Uterus (tissue), 2 donors: ENCODE measurements at regions not wholly inside any gene's neighbourhood (a gene's known extent, or its start where the extent isn't known, plus 50 kb on each side); places are given as distances from the start of the nearest gene placed in this dataset.

Experiments used
- POLR2A ChIP-seq, 2 donors: fragments of 450-650 bp; IDR thresholded peaks; one replicate each; pipeline ENCODE4 v1.6.1; 2016; ENCODE audit warnings: antibody characterized with exemption in 2 of 2, mild to moderate bottlenecking in 1 of 2, moderate library complexity in 1 of 2
- TF ChIP-seq, protein P1 (sequence below), 4 experiments: fragments of 200-600 bp in 2 of 4; fragments of 450-650 bp in 2 of 4; sonication (generic) in 2 of 4; IDR thresholded peaks; one replicate each; pipeline ENCODE4 v1.5.1; 2016 to 2019; ENCODE audit warnings: antibody characterized with exemption in 4 of 4, mild to moderate bottlenecking in 2 of 4, moderate library complexity in 1 of 4

- TF ChIP-seq, protein P1, sequence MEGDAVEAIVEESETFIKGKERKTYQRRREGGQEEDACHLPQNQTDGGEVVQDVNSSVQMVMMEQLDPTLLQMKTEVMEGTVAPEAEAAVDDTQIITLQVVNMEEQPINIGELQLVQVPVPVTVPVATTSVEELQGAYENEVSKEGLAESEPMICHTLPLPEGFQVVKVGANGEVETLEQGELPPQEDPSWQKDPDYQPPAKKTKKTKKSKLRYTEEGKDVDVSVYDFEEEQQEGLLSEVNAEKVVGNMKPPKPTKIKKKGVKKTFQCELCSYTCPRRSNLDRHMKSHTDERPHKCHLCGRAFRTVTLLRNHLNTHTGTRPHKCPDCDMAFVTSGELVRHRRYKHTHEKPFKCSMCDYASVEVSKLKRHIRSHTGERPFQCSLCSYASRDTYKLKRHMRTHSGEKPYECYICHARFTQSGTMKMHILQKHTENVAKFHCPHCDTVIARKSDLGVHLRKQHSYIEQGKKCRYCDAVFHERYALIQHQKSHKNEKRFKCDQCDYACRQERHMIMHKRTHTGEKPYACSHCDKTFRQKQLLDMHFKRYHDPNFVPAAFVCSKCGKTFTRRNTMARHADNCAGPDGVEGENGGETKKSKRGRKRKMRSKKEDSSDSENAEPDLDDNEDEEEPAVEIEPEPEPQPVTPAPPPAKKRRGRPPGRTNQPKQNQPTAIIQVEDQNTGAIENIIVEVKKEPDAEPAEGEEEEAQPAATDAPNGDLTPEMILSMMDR (IDR thresholded peaks at IDR 0.05) = no peak
- no peak for TF ChIP-seq POLR2A (IDR thresholded peaks at IDR 0.05)
These were observed 1331.5 kb downstream of the TBC1D22A start for GRCh38 chr22:48093981-48094380.
